ENCODE measurements at regions not wholly inside any gene's neighbourhood (a gene's known extent, or its start where the extent isn't known, plus 50 kb on each side); places are given as distances from the start of the nearest gene placed in this dataset.

- no peaks in the 10 kb centered on the region for H3K4me1 ChIP-seq (ENCODE audit: control insufficient read depth, insufficient read depth, low read length)
- H3K27ac Mint-ChIP-seq = no peak overlapping the region
- no peaks in the 10 kb centered on the region for H3K4me1 Mint-ChIP-seq
- no peaks in the 10 kb centered on the region for H3K36me3 Mint-ChIP-seq (ENCODE audit: low read depth)
- H3K27me3 Mint-ChIP-seq (ENCODE audit: insufficient read depth) = peaks cover 10% of the 10 kb centered on the region
- peaks cover 1% of the 10 kb centered on the region for H3K9me3 Mint-ChIP-seq
- H3K27ac ChIP-seq (ENCODE audit: low read depth, low read length) = no peak overlapping the region
- 80 to 96% methylated on average over 1 to 3 of the region's 3 CpGs for WGBS, 2 experiments (ENCODE audit: insufficient coverage in 1 of 2, insufficient read length in 1 of 2)
- H3K4me3 Mint-ChIP-seq = no peak overlapping the region
- peaks cover 1% of the 10 kb centered on the region for H3K9me3 ChIP-seq (ENCODE audit: control insufficient read depth, low read length)
- no peaks in the 10 kb centered on the region for H3K36me3 ChIP-seq (ENCODE audit: control insufficient read depth, insufficient read depth, low read length)
- H3K9ac ChIP-seq (ENCODE audit: extremely low read depth, low read length, poor library complexity, severe bottlenecking) = no peak overlapping the region
- no peak for DNase-seq
- H3K27me3 ChIP-seq (ENCODE audit: control insufficient read depth, insufficient read depth, low read length, poor library complexity, severe bottlenecking) = no peaks in the 10 kb centered on the region
- H3K4me3 ChIP-seq (ENCODE audit: low read length) = no peak overlapping the region
- no peak for TF ChIP-seq CTCF (conservative IDR thresholded peaks at IDR 0.05)
Measured at GRCh38 chr5:133665571-133665970, 53.2 kb upstream of the FSTL4 start.

- H3K4me3 ChIP-seq (ENCODE audit: low read length) = no peak overlapping the region
- 93 to 100% methylated on average over 1 to 2 of the region's 2 CpGs for WGBS, 2 experiments (ENCODE audit: insufficient coverage in 1 of 2, insufficient read length in 1 of 2)
- H3K27me3 ChIP-seq (ENCODE audit: control insufficient read depth, insufficient read depth, low read length, poor library complexity, severe bottlenecking) = no peaks in the 10 kb centered on the region
- H3K27ac ChIP-seq (ENCODE audit: low read depth, low read length) = no peak overlapping the region
- peak; percentile 10 for DNase-seq
- no peaks in the 10 kb centered on the region for H3K9me3 ChIP-seq (ENCODE audit: control insufficient read depth, low read length)
- peaks cover 7% of the 10 kb centered on the region for H3K27me3 Mint-ChIP-seq (ENCODE audit: insufficient read depth)
- H3K27ac Mint-ChIP-seq = no peak overlapping the region
- H3K4me3 Mint-ChIP-seq = no peak overlapping the region
- H3K9me3 Mint-ChIP-seq = no peaks in the 10 kb centered on the region
- TF ChIP-seq CTCF (conservative IDR thresholded peaks at IDR 0.05) = no peak
- no peaks in the 10 kb centered on the region for H3K36me3 Mint-ChIP-seq (ENCODE audit: low read depth)
- H3K36me3 ChIP-seq (ENCODE audit: control insufficient read depth, insufficient read depth, low read length) = no peaks in the 10 kb centered on the region
- no peak overlapping the region for H3K9ac ChIP-seq (ENCODE audit: extremely low read depth, low read length, poor library complexity, severe bottlenecking)
- H3K4me1 ChIP-seq (ENCODE audit: control insufficient read depth, insufficient read depth, low read length) = no peaks in the 10 kb centered on the region
- no peaks in the 10 kb centered on the region for H3K4me1 Mint-ChIP-seq
Measured at GRCh38 chr5:133664422-133664821, 52.1 kb upstream of the FSTL4 start.

GRCh38 chr5:133663397-133664054, 51.2 kb upstream of the FSTL4 start:
- H3K36me3 ChIP-seq (ENCODE audit: control insufficient read depth, insufficient read depth, low read length) = no peaks in the 10 kb centered on the region
- H3K9me3 Mint-ChIP-seq = no peaks in the 10 kb centered on the region

More at GRCh38 chr5:133663397-133664054, 51.2 kb upstream of the FSTL4 start:
- DNase-seq = peak; percentile 22
- no peaks in the 10 kb centered on the region for H3K9me3 ChIP-seq (ENCODE audit: control insufficient read depth, low read length)
- Mint-ChIP-seq H3K36me3 (ENCODE audit: low read depth) (no peaks in the 10 kb centered on the region), H3K27me3 (ENCODE audit: insufficient read depth) (peaks cover 5% of the 10 kb centered on the region), H3K27ac (no peak overlapping the region), H3K4me1 (no peaks in the 10 kb centered on the region), H3K4me3 (no peak overlapping the region)
- no peak for TF ChIP-seq CTCF (conservative IDR thresholded peaks at IDR 0.05)
- no peak overlapping the region for H3K4me3 ChIP-seq (ENCODE audit: low read length)
- H3K9ac ChIP-seq (ENCODE audit: extremely low read depth, low read length, poor library complexity, severe bottlenecking) = no peak overlapping the region
- H3K27me3 ChIP-seq (ENCODE audit: control insufficient read depth, insufficient read depth, low read length, poor library complexity, severe bottlenecking) = no peaks in the 10 kb centered on the region
- H3K4me1 ChIP-seq (ENCODE audit: control insufficient read depth, insufficient read depth, low read length) = no peaks in the 10 kb centered on the region
- no peak overlapping the region for H3K27ac ChIP-seq (ENCODE audit: low read depth, low read length)
- 89 to 93% methylated on average over 2 to 7 of the region's 7 CpGs for WGBS, 2 experiments (ENCODE audit: insufficient coverage in 1 of 2, insufficient read length in 1 of 2)

Data from endodermal cell (in vitro differentiated cells).